H9 (cell line): ENCODE measurements at regions not wholly inside any gene's neighbourhood (a gene's known extent, or its start where the extent isn't known, plus 50 kb on each side); places are given as distances from the start of the nearest gene placed in this dataset.

Experiments
- DNase-seq: peaks from one replicate; pipeline ENCODE4 v3.0.0-alpha.2; 2017
- H2AFZ ChIP-seq: one replicate; pipeline ENCODE4 v1.6.1; 2013; ENCODE audit warnings: mild to moderate bottlenecking, low read length, control low read depth, moderate library complexity
- H2AK5ac ChIP-seq: 2 replicates; pipeline ENCODE4 v1.6.1; 2013; ENCODE audit warnings: low read length, control low read depth, mixed read lengths; ENCODE audit not compliant: insufficient read length
- H2BK120ac ChIP-seq: one replicate; pipeline ENCODE4 v1.6.1; 2013; ENCODE audit warnings: low read depth, mild to moderate bottlenecking, low read length, control low read depth, inconsistent platforms; ENCODE audit not compliant: poor library complexity, severe bottlenecking
- H2BK12ac ChIP-seq: 2 replicates; pipeline ENCODE4 v1.6.1; 2013; ENCODE audit warnings: low read length, control low read depth, mixed read lengths, low read depth; ENCODE audit not compliant: insufficient read length
- H2BK15ac ChIP-seq: 2 replicates; pipeline ENCODE4 v1.6.1; 2013; ENCODE audit warnings: low read depth, low read length, control low read depth
- H2BK20ac ChIP-seq: one replicate; pipeline ENCODE4 v1.6.1; 2013; ENCODE audit warnings: low read depth, mild to moderate bottlenecking, low read length, control low read depth, inconsistent platforms; ENCODE audit not compliant: poor library complexity, severe bottlenecking
- H2BK5ac ChIP-seq: 2 replicates; pipeline ENCODE4 v1.6.1; 2013; ENCODE audit warnings: low read length, control low read depth, mixed read lengths; ENCODE audit not compliant: insufficient read length
- H3K14ac ChIP-seq: 2 replicates; pipeline ENCODE4 v1.6.1; 2013; ENCODE audit warnings: low read length, control low read depth; ENCODE audit not compliant: insufficient read depth
- H3K18ac ChIP-seq: 2 replicates; pipeline ENCODE4 v1.6.1; 2013; ENCODE audit warnings: low read depth, mild to moderate bottlenecking, mixed read lengths, low read length, control low read depth; ENCODE audit not compliant: insufficient read length
- H3K23ac ChIP-seq: 2 replicates; pipeline ENCODE4 v1.6.1; 2013; ENCODE audit warnings: low read length, control low read depth, mixed read lengths, low read depth; ENCODE audit not compliant: insufficient read length
- H3K23me2 ChIP-seq: 2 replicates; pipeline ENCODE4 v1.6.1; 2013; ENCODE audit warnings: low read depth, mild to moderate bottlenecking, mixed read lengths, low read length, control low read depth; ENCODE audit not compliant: insufficient read length, poor library complexity, severe bottlenecking
- H3K27ac ChIP-seq: 2 replicates; pipeline ENCODE4 v1.5.1; 2013; ENCODE audit warnings: low read length, control low read depth, mixed read lengths, low read depth; ENCODE audit not compliant: insufficient read length
- H3K27me3 ChIP-seq: 2 replicates; pipeline ENCODE4 v1.6.1; 2013; ENCODE audit warnings: low read length, control low read depth, inconsistent platforms; ENCODE audit not compliant: insufficient read depth
- H3K4ac ChIP-seq: 2 replicates; pipeline ENCODE4 v1.6.1; 2013; ENCODE audit warnings: low read depth, mild to moderate bottlenecking, control low read depth, inconsistent platforms, low read length, moderate library complexity
- H3K4me1 ChIP-seq: 2 replicates; pipeline ENCODE4 v1.6.1; 2013; ENCODE audit warnings: low read length, control low read depth, inconsistent platforms; ENCODE audit not compliant: insufficient read depth
- H3K4me2 ChIP-seq: 2 replicates; pipeline ENCODE4 v1.6.1; 2013; ENCODE audit warnings: low read length, control low read depth, mixed read lengths; ENCODE audit not compliant: insufficient read length, insufficient read depth
- H3K56ac ChIP-seq: 2 replicates; pipeline ENCODE4 v1.6.1; 2013; ENCODE audit warnings: low read depth, mild to moderate bottlenecking, mixed read lengths, low read length, control low read depth; ENCODE audit not compliant: insufficient read length
- H3K79me1 ChIP-seq: 2 replicates; pipeline ENCODE4 v1.6.1; 2013; ENCODE audit warnings: low read depth, mild to moderate bottlenecking, moderate library complexity, low read length, control low read depth, inconsistent platforms; ENCODE audit not compliant: insufficient read depth, poor library complexity, severe bottlenecking
- H3K79me2 ChIP-seq: 2 replicates; pipeline ENCODE4 v1.6.1; 2013; ENCODE audit warnings: low read length, control low read depth, inconsistent platforms; ENCODE audit not compliant: insufficient read depth
- H3K9ac ChIP-seq: 2 replicates; pipeline ENCODE4 v1.6.1; 2013; ENCODE audit warnings: low read length, control low read depth, mixed read lengths; ENCODE audit not compliant: insufficient read length; ENCODE audit errors: extremely low read depth
- H3K9me3 ChIP-seq: one replicate; pipeline ENCODE4 v1.6.1; 2013; ENCODE audit warnings: low read depth, low read length, inconsistent platforms; ENCODE audit not compliant: control insufficient read depth
- H3T11ph ChIP-seq: one replicate; pipeline ENCODE4 v1.6.1; 2013; ENCODE audit warnings: mild to moderate bottlenecking, low read length, control low read depth, inconsistent platforms
- H4K20me1 ChIP-seq: one replicate; pipeline ENCODE4 v1.6.1; 2013; ENCODE audit not compliant: control insufficient read depth, insufficient read length, insufficient read depth
- H4K5ac ChIP-seq: 2 replicates; pipeline ENCODE4 v1.6.1; 2013; ENCODE audit warnings: low read depth, mild to moderate bottlenecking, mixed read lengths, low read length, control low read depth; ENCODE audit not compliant: insufficient read length
- H4K8ac ChIP-seq: replicated peaks from 2 replicates; pipeline ENCODE4 v1.6.1; 2013; ENCODE audit warnings: low read length, control low read depth, mixed read lengths, low read depth; ENCODE audit not compliant: insufficient read length
- H4K91ac ChIP-seq: 2 replicates; pipeline ENCODE4 v1.6.1; 2013; ENCODE audit warnings: low read depth, mild to moderate bottlenecking, moderate library complexity, mixed read lengths, low read length, control low read depth; ENCODE audit not compliant: insufficient read length
- H3K27ac Mint-ChIP-seq, 3 experiments: 2 replicates in 2 of 3; 3 replicates in 1 of 3; pipeline ENCODE4 v1.8.0; 2020 to 2021; ENCODE audit warnings: mixed read lengths in 3 of 3, mild to moderate bottlenecking in 1 of 3, moderate library complexity in 1 of 3
- H3K27me3 Mint-ChIP-seq: 2 replicates; pipeline ENCODE4 v1.8.0; 2021; ENCODE audit warnings: low read depth, mild to moderate bottlenecking, moderate library complexity, mixed read lengths
- H3K36me3 Mint-ChIP-seq, 3 experiments: 2 replicates in 2 of 3; 3 replicates in 1 of 3; pipeline ENCODE4 v1.8.0; 2020 to 2021; ENCODE audit warnings: low read depth in 3 of 3, mixed read lengths in 3 of 3; ENCODE audit not compliant: insufficient read depth in 1 of 3
- H3K4me1 Mint-ChIP-seq, 2 experiments: 2 replicates each; pipeline ENCODE4 v1.8.0; 2020; ENCODE audit warnings: mixed read lengths in 2 of 2
- H3K4me3 Mint-ChIP-seq, 2 experiments: 2 replicates in 1 of 2; 3 replicates in 1 of 2; pipeline ENCODE4 v1.8.0; 2020 to 2021; ENCODE audit warnings: mild to moderate bottlenecking in 2 of 2, mixed read lengths in 2 of 2, moderate library complexity in 1 of 2
- H3K9me3 Mint-ChIP-seq, 2 experiments: 2 replicates in 1 of 2; 3 replicates in 1 of 2; pipeline ENCODE4 v1.8.0; 2020; ENCODE audit warnings: mild to moderate bottlenecking in 2 of 2, mixed read lengths in 2 of 2, moderate library complexity in 1 of 2
- CTCF ChIP-seq: fragments of 200-600 bp; sonication (generic); conservative IDR thresholded peaks from 3 replicates; pipeline ENCODE4 v1.8.0; 2021; ENCODE audit warnings: antibody characterized with exemption, mild to moderate bottlenecking
- WGBS: extraction: QIAGEN DNeasy Blood & Tissue Kit; methylation state at CpG from one replicate; pipeline ENCODE4 v1.1.7; 2013; ENCODE audit warnings: missing lambda C conversion rate, low lambda C conversion rate, mixed read lengths; ENCODE audit not compliant: insufficient read length; ENCODE audit errors: extremely low coverage; 5-methylcytosine and 5-hydroxymethylcytosine counted together

- Histone ChIP-seq H3K4ac (no peak overlapping the region), H3K79me1 (no peaks in the 10 kb centered on the region), H2BK5ac (no peak overlapping the region), H4K5ac (no peak overlapping the region), H4K20me1 (no peaks in the 10 kb centered on the region), H3K23ac (no peak overlapping the region), H3K9me3 (no peaks in the 10 kb centered on the region), H3K9ac (no peak overlapping the region), H3K56ac (no peak overlapping the region), H2AK5ac (no peak overlapping the region), H2BK120ac (no peak overlapping the region), H2AFZ (no peak overlapping the region), H3K23me2 (no peaks in the 10 kb centered on the region), H3K18ac (no peak overlapping the region), H2BK20ac (no peak overlapping the region), H3K4me1 (peaks cover 5% of the 10 kb centered on the region; the same call in 1 of the 2 replicates), H4K8ac (no peak overlapping the region), H3K4me2 (no peak overlapping the region), H3K27ac (no peak overlapping the region), H2BK12ac (no peak overlapping the region), H4K91ac (no peak overlapping the region), H3K14ac (no peak overlapping the region), H3T11ph (no peak overlapping the region), H3K79me2 (no peaks in the 10 kb centered on the region), H2BK15ac (no peak overlapping the region), H3K27me3 (no peaks in the 10 kb centered on the region)
- no peak for TF ChIP-seq CTCF
- DNase-seq = no peak
- no peaks in the 10 kb centered on the region for H3K36me3 Mint-ChIP-seq
- peaks cover 20 to 30% of the 10 kb centered on the region in 2 experiments for H3K4me1 Mint-ChIP-seq
- no peaks in the 10 kb centered on the region for H3K9me3 Mint-ChIP-seq
- WGBS = no CpG with 5 or more reads among the region's 3 CpGs
- no peak overlapping the region for H3K4me3 Mint-ChIP-seq
- peaks cover 2% of the 10 kb centered on the region; the same call in 1 of the 2 replicates for H3K27me3 Mint-ChIP-seq
- no peak overlapping the region for H3K27ac Mint-ChIP-seq
These were observed 86.9 kb downstream of the NAV1 start for GRCh38 chr1:201625851-201626251.
